ENCODE measurements at regions not wholly inside any gene's neighbourhood (a gene's known extent, or its start where the extent isn't known, plus 50 kb on each side); places are given as distances from the start of the nearest gene placed in this dataset.

DNA sequence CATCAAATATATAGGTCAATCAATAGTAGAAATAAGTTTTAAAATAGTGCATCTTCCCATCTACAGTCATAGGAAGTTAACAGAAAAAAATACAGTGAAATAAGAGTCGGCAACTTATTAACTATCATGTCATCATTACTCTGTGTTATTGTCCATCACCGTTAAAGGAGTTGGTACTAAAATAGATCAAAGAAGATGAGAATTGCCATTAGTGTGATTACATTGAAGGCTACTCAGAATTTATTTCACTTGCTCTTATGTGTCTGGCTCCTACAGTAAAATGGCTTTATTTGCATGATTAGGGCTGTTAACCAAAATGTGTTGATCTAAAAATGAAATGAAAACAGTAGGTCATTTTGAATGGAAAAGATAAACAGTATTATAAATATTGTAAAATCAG, 162.5 kb upstream of the SLITRK1 start:
- TF ChIP-seq, protein P1, sequence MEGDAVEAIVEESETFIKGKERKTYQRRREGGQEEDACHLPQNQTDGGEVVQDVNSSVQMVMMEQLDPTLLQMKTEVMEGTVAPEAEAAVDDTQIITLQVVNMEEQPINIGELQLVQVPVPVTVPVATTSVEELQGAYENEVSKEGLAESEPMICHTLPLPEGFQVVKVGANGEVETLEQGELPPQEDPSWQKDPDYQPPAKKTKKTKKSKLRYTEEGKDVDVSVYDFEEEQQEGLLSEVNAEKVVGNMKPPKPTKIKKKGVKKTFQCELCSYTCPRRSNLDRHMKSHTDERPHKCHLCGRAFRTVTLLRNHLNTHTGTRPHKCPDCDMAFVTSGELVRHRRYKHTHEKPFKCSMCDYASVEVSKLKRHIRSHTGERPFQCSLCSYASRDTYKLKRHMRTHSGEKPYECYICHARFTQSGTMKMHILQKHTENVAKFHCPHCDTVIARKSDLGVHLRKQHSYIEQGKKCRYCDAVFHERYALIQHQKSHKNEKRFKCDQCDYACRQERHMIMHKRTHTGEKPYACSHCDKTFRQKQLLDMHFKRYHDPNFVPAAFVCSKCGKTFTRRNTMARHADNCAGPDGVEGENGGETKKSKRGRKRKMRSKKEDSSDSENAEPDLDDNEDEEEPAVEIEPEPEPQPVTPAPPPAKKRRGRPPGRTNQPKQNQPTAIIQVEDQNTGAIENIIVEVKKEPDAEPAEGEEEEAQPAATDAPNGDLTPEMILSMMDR (IDR thresholded peaks at IDR 0.05): no peak
- TF ChIP-seq EP300 (IDR thresholded peaks at IDR 0.05) (no peak), POLR2A (IDR thresholded peaks at IDR 0.05) (no peak)
